ENCODE measurements at regions not wholly inside any gene's neighbourhood (a gene's known extent, or its start where the extent isn't known, plus 50 kb on each side); places are given as distances from the start of the nearest gene placed in this dataset.

DNA sequence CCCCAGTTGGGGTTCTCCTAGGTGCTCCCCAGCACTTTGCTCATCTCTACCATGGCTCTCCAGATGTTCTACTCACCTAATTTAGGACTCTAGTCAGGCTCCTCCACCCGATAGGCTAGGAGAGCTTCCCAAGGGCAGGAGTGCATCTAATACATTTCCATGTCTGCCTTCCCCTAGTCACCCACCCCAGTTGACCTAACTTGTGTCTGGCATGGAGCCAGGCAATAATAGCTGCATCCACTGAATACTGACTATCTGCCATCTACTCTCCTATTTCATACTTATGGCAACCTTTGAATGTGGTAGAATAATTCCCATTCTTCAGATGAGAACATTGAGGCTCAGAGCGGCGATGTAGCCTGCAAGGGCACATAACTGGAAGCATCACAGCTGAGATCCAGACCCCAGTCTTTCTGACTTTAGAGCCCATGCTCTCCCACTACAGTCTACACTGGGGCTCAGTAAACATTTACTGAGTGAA is 71.8 kb upstream of the YWHAQ start (continued):
- TF ChIP-seq AFF4 (CRISPR knock-in tag; IDR thresholded peaks at IDR 0.05; ENCODE audit: borderline replicate concordance) (no peak), ZNF121 (CRISPR knock-in tag; IDR thresholded peaks at IDR 0.05) (no peak), CREB1 (CRISPR knock-in tag; IDR thresholded peaks at IDR 0.05) (no peak), ZNF671 (CRISPR knock-in tag; IDR thresholded peaks at IDR 0.05) (no peak), ZNF416 (CRISPR knock-in tag; IDR thresholded peaks at IDR 0.05) (no peak), GRHL2 (CRISPR knock-in tag; IDR thresholded peaks at IDR 0.05; ENCODE audit: insufficient replicate concordance, severe bottlenecking) (no peak)
- TF ChIP-seq, protein P1, sequence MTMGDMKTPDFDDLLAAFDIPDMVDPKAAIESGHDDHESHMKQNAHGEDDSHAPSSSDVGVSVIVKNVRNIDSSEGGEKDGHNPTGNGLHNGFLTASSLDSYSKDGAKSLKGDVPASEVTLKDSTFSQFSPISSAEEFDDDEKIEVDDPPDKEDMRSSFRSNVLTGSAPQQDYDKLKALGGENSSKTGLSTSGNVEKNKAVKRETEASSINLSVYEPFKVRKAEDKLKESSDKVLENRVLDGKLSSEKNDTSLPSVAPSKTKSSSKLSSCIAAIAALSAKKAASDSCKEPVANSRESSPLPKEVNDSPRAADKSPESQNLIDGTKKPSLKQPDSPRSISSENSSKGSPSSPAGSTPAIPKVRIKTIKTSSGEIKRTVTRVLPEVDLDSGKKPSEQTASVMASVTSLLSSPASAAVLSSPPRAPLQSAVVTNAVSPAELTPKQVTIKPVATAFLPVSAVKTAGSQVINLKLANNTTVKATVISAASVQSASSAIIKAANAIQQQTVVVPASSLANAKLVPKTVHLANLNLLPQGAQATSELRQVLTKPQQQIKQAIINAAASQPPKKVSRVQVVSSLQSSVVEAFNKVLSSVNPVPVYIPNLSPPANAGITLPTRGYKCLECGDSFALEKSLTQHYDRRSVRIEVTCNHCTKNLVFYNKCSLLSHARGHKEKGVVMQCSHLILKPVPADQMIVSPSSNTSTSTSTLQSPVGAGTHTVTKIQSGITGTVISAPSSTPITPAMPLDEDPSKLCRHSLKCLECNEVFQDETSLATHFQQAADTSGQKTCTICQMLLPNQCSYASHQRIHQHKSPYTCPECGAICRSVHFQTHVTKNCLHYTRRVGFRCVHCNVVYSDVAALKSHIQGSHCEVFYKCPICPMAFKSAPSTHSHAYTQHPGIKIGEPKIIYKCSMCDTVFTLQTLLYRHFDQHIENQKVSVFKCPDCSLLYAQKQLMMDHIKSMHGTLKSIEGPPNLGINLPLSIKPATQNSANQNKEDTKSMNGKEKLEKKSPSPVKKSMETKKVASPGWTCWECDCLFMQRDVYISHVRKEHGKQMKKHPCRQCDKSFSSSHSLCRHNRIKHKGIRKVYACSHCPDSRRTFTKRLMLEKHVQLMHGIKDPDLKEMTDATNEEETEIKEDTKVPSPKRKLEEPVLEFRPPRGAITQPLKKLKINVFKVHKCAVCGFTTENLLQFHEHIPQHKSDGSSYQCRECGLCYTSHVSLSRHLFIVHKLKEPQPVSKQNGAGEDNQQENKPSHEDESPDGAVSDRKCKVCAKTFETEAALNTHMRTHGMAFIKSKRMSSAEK (CRISPR knock-in tag; IDR thresholded peaks at IDR 0.05; ENCODE audit: borderline replicate concordance) = no peak

DNA sequence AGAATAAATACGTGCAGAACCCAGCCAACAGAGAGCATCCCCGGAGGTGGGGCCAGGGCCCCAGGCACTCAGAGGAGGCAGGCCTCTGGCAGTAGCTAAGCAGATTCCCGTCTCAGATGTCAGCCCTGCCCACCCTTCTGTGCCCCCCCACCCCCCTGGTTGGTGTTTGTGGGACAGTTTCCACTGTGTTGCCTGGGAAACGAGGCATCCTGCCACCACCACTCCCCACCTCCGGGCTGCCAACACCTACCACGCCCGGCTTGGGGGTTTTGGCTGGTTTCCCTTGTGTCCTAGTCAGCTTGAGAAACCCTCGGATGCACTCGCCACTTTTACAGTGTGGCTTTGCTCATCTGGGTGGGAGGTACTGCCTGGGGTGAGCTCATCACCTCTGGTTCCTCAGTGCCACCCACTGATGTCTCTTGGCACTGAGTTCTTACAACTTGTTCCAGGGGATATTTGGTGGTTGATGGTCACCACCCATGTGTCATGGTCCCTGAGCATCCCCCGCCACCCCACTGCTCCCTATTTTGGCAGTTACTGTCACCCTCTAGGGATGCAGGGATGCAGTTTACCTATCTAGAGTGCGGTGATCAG is 72.4 kb upstream of the YWHAQ start:
- Mint-ChIP-seq H3K36me3 (no peaks in the 10 kb centered on the region), H3K4me1 (peaks cover 5% of the 10 kb centered on the region), H3K9me3 (peaks cover 22% of the 10 kb centered on the region), H3K27ac (no peak overlapping the region), H3K27me3 (ENCODE audit: low read depth) (no peaks in the 10 kb centered on the region), H3K4me3 (no peak overlapping the region)
- POLR2A ChIA-PET = no interaction called here
- no peak for DNase-seq (ENCODE audit: low spot score)
- ATAC-seq = no peak
- CTCF ChIA-PET = interaction anchor here (0.9 to 1.0 kb wide), 4 partner anchors 65 to 230 kb away, joined by 3 to 5 read pairs (median 3); no protein-coding TSS in a partner anchor
- TF ChIP-seq ZNF425 (CRISPR knock-in tag; conservative IDR thresholded peaks at IDR 0.05) (no peak), ZNF317 (CRISPR knock-in tag; IDR thresholded peaks at IDR 0.05; ENCODE audit: borderline replicate concordance, low read depth) (no peak), AFF4 (CRISPR knock-in tag; IDR thresholded peaks at IDR 0.05; ENCODE audit: borderline replicate concordance) (no peak), ZNF396 (CRISPR knock-in tag; IDR thresholded peaks at IDR 0.05; ENCODE audit: borderline replicate concordance) (no peak)
- TF ChIP-seq, protein P2, sequence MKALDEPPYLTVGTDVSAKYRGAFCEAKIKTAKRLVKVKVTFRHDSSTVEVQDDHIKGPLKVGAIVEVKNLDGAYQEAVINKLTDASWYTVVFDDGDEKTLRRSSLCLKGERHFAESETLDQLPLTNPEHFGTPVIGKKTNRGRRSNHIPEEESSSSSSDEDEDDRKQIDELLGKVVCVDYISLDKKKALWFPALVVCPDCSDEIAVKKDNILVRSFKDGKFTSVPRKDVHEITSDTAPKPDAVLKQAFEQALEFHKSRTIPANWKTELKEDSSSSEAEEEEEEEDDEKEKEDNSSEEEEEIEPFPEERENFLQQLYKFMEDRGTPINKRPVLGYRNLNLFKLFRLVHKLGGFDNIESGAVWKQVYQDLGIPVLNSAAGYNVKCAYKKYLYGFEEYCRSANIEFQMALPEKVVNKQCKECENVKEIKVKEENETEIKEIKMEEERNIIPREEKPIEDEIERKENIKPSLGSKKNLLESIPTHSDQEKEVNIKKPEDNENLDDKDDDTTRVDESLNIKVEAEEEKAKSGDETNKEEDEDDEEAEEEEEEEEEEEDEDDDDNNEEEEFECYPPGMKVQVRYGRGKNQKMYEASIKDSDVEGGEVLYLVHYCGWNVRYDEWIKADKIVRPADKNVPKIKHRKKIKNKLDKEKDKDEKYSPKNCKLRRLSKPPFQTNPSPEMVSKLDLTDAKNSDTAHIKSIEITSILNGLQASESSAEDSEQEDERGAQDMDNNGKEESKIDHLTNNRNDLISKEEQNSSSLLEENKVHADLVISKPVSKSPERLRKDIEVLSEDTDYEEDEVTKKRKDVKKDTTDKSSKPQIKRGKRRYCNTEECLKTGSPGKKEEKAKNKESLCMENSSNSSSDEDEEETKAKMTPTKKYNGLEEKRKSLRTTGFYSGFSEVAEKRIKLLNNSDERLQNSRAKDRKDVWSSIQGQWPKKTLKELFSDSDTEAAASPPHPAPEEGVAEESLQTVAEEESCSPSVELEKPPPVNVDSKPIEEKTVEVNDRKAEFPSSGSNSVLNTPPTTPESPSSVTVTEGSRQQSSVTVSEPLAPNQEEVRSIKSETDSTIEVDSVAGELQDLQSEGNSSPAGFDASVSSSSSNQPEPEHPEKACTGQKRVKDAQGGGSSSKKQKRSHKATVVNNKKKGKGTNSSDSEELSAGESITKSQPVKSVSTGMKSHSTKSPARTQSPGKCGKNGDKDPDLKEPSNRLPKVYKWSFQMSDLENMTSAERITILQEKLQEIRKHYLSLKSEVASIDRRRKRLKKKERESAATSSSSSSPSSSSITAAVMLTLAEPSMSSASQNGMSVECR (CRISPR knock-in tag; IDR thresholded peaks at IDR 0.05; ENCODE audit: borderline replicate concordance) = no peak
- TF ChIP-seq, protein P3, sequence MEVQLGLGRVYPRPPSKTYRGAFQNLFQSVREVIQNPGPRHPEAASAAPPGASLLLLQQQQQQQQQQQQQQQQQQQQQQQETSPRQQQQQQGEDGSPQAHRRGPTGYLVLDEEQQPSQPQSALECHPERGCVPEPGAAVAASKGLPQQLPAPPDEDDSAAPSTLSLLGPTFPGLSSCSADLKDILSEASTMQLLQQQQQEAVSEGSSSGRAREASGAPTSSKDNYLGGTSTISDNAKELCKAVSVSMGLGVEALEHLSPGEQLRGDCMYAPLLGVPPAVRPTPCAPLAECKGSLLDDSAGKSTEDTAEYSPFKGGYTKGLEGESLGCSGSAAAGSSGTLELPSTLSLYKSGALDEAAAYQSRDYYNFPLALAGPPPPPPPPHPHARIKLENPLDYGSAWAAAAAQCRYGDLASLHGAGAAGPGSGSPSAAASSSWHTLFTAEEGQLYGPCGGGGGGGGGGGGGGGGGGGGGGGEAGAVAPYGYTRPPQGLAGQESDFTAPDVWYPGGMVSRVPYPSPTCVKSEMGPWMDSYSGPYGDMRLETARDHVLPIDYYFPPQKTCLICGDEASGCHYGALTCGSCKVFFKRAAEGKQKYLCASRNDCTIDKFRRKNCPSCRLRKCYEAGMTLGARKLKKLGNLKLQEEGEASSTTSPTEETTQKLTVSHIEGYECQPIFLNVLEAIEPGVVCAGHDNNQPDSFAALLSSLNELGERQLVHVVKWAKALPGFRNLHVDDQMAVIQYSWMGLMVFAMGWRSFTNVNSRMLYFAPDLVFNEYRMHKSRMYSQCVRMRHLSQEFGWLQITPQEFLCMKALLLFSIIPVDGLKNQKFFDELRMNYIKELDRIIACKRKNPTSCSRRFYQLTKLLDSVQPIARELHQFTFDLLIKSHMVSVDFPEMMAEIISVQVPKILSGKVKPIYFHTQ (CRISPR knock-in tag; IDR thresholded peaks at IDR 0.05) = no peak

Data from WTC11 (cell line).